ENCODE measurements at regions not wholly inside any gene's neighbourhood (a gene's known extent, or its start where the extent isn't known, plus 50 kb on each side); places are given as distances from the start of the nearest gene placed in this dataset.

GRCh38 chr17:15112846-15113617, 152.1 kb downstream of the PMP22 start:
- in situ Hi-C loops (cut with HindIII; ENCODE audit: low sequenced_read_pairs), result no loop called here

GRCh38 chr17:15109608-15110007, 155.5 kb downstream of the PMP22 start:
- in situ Hi-C loops (cut with HindIII; ENCODE audit: low sequenced_read_pairs), result no loop called here

- in situ Hi-C loops (cut with HindIII; ENCODE audit: low sequenced_read_pairs), result no loop called here
These were observed 156.1 kb downstream of the PMP22 start for GRCh38 chr17:15108992-15109391.

- in situ Hi-C loops (cut with HindIII; ENCODE audit: low sequenced_read_pairs), result no loop called here
These were observed 158.6 kb downstream of the PMP22 start for GRCh38 chr17:15106540-15106939.

GRCh38 chr17:15103785-15104184, 161.3 kb downstream of the PMP22 start:
- in situ Hi-C loops (cut with HindIII; ENCODE audit: low sequenced_read_pairs), result no loop called here

- in situ Hi-C loops (cut with HindIII; ENCODE audit: low sequenced_read_pairs), result no loop called here
These were observed 164.0 kb downstream of the PMP22 start for GRCh38 chr17:15101175-15101574.

GRCh38 chr17:15096511-15096910, 168.6 kb downstream of the PMP22 start:
- in situ Hi-C loops (cut with HindIII; ENCODE audit: low sequenced_read_pairs), result no loop called here

- in situ Hi-C loops (cut with HindIII; ENCODE audit: low sequenced_read_pairs), result no loop called here
These were observed 169.2 kb downstream of the PMP22 start for GRCh38 chr17:15095935-15096334.

GRCh38 chr17:15092762-15093161, 172.4 kb downstream of the PMP22 start:
- in situ Hi-C loops (cut with HindIII; ENCODE audit: low sequenced_read_pairs), result no loop called here

- in situ Hi-C loops (cut with HindIII; ENCODE audit: low sequenced_read_pairs), result no loop called here
These were observed 172.9 kb downstream of the PMP22 start for GRCh38 chr17:15092261-15092660.

GRCh38 chr17:15091825-15092224, 173.3 kb downstream of the PMP22 start:
- in situ Hi-C loops (cut with HindIII; ENCODE audit: low sequenced_read_pairs), result no loop called here

GRCh38 chr17:15090533-15090932, 174.6 kb downstream of the PMP22 start:
- in situ Hi-C loops (cut with HindIII; ENCODE audit: low sequenced_read_pairs), result no loop called here

GRCh38 chr17:15087946-15088345, 177.2 kb downstream of the PMP22 start:
- in situ Hi-C loops (cut with HindIII; ENCODE audit: low sequenced_read_pairs), result no loop called here

GRCh38 chr17:15086776-15087295, 178.3 kb downstream of the PMP22 start:
- in situ Hi-C loops (cut with HindIII; ENCODE audit: low sequenced_read_pairs), result no loop called here

GRCh38 chr17:15085890-15086677, 179.0 kb downstream of the PMP22 start:
- in situ Hi-C loops (cut with HindIII; ENCODE audit: low sequenced_read_pairs), result no loop called here

- in situ Hi-C loops (cut with HindIII; ENCODE audit: low sequenced_read_pairs), result no loop called here
These were observed 181.9 kb downstream of the PMP22 start for GRCh38 chr17:15083225-15083624.

- in situ Hi-C loops (cut with HindIII; ENCODE audit: low sequenced_read_pairs), result no loop called here
These were observed 184.1 kb downstream of the PMP22 start for GRCh38 chr17:15081008-15081407.

GRCh38 chr17:15078570-15078969, 186.6 kb downstream of the PMP22 start:
- in situ Hi-C loops (cut with HindIII; ENCODE audit: low sequenced_read_pairs), result no loop called here

- in situ Hi-C loops (cut with HindIII; ENCODE audit: low sequenced_read_pairs), result no loop called here
These were observed 188.0 kb downstream of the PMP22 start for GRCh38 chr17:15076991-15077663.

GRCh38 chr17:15051933-15052332, 213.2 kb downstream of the PMP22 start:
- in situ Hi-C loops (cut with HindIII; ENCODE audit: low sequenced_read_pairs), result no loop called here

- in situ Hi-C loops (cut with HindIII; ENCODE audit: low sequenced_read_pairs), result no loop called here
These were observed 215.3 kb downstream of the PMP22 start for GRCh38 chr17:15049795-15050160.

Measured in DLD1 (cell line).